GM21529 (cell line): ENCODE measurements at regions not wholly inside any gene's neighbourhood (a gene's known extent, or its start where the extent isn't known, plus 50 kb on each side); places are given as distances from the start of the nearest gene placed in this dataset.

Experiments used
- ATAC-seq: cut with Tn5 transposase; IDR thresholded peaks from one replicate; pipeline ENCODE4 v1.9.1; 2021; ENCODE audit not compliant: unreplicated experiment

- no peak for ATAC-seq
Measured at GRCh38 chr13:34764246-34764645, 177.8 kb upstream of the NBEA start.

- no peak for ATAC-seq
Measured at GRCh38 chr13:34765446-34766180, 176.5 kb upstream of the NBEA start.

- no peak for ATAC-seq
Measured at GRCh38 chr13:34767778-34768177, 174.3 kb upstream of the NBEA start.

DNA sequence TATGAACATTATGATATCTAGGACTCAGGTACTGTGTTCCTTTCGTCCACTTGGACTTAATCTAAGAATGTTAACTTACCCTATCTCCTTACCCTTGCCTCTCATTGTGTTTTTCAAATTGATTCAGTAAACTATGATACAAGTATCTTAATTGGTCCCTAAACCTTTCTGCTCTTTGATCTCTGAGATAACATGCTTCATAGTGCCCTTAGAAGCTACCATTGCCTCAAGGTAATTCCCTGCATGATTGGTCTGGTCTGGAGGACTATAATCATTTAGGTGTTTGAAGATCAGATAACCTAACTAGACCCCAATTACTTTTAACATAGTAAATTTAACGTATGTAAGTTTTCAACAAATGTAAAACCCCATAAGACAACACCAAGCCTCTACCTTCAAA lies 169.9 kb upstream of the NBEA start:
- no peak for ATAC-seq

DNA sequence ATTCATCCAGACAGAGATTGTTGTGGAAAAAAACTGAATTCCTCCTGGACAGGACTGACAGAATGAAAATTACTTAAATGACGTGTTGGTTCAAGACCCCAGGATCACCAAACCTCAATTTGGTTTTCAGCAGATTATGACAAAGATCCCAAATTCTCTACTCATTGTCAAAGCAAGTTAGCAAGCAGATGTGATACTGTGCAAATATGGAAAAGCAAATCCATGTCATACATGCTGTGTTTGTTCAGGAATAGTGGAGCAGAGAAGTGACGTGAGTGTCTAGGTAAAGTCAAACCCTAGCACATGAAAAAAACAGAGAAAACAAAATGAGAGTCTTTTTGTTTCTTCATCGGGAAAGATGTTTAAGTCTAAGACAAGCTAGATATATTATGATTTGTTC lies 169.2 kb upstream of the NBEA start:
- ATAC-seq: no peak

DNA sequence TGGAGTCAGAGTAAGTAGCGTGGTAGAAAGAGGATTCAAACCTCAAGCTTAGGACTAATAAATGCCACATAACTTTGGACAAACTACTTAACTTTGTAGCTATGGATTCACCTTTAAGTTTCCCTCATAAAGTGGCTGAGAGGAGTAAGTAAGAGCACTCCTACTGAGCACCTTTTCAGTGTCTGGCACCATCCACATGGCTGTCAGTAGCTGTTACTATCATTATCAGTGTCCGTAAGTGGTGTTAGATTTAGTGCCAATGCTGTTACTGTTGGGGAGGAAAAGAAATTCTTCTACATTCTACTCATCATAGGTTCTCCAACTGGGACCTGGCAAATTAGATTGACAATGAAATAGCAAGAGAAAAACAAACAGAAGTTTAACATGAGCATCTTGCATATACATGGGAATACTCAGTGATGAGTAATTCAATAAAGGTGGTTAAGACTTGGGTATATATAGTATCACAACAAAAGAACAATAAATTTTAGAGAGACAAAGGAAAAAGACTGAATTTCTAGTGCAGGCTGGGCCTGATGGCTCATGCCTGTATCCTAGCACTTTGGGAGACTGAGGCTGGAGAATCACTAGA lies 165.6 kb upstream of the NBEA start:
- ATAC-seq: no peak

DNA sequence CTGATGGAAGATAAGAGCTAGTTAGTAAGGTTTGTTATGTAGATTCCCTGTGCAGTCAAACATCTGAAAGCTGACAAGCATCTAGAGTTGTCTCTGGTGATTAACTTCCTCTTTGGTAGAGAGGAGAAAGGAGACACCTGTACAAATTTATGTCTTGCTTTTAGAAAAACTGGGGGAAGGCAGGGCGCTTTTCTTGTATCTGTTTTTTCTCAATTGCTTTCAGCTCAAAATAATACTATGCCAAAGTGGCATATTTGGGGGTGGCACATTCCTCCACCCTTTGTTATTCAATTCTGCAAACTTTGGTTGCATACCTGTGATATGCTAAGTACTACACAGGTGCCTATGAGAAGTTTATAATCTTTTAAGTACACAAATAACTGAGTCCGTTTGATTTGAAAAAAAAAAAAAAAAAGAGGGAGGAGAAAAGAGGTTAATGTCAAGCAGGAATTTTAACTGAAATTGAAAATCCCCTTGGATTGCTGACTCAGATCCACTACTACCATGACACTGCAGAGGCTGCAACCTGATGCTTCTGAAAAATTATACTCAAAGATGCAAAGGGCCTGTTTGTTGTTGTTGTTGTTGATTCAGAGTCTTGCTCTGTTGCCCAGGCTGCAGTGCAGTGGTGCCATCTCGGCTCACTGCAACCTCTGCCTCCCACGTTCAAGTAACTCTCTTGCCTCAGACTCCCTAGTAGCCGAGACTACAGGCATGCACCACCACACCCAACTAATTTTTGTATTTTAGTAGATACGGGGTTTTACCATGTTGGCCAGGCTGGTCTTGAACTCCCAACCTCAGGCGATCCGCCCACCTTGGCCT lies 164.8 kb upstream of the NBEA start:
- ATAC-seq: no peak

- ATAC-seq: no peak
Measured at GRCh38 chr13:34777914-34778303, 164.2 kb upstream of the NBEA start.

GRCh38 chr13:34779171-34779570 lies 162.9 kb upstream of the NBEA start:
- no peak for ATAC-seq

DNA sequence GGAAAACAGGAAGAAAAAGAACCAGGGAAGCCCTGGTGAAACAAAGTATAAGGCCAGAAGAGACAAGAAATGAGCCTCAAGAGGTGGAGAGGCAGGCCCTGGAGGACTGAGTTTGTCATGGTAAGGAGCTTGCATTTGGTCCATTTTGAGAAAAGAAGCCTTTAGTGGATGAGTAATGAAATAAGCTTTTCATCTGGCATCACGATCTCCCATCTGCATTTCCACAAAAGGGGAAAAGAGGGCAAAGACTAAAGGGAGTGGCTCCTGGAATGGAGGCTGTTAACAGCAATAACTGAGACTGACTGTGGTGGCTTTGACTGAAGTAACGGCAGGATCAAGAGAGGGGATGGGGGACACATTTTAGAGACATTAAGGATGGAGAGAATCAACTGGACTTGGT lies 148.8 kb upstream of the NBEA start:
- ATAC-seq: no peak

GRCh38 chr13:34803756-34804155 lies 138.3 kb upstream of the NBEA start:
- ATAC-seq: no peak

GRCh38 chr13:34805347-34805746 lies 136.7 kb upstream of the NBEA start:
- no peak for ATAC-seq

GRCh38 chr13:34808649-34809048 lies 133.4 kb upstream of the NBEA start:
- no peak for ATAC-seq

- no peak for ATAC-seq
Measured at GRCh38 chr13:34810996-34811395, 131.1 kb upstream of the NBEA start.

GRCh38 chr13:34815526-34815925 lies 126.5 kb upstream of the NBEA start:
- no peak for ATAC-seq

DNA sequence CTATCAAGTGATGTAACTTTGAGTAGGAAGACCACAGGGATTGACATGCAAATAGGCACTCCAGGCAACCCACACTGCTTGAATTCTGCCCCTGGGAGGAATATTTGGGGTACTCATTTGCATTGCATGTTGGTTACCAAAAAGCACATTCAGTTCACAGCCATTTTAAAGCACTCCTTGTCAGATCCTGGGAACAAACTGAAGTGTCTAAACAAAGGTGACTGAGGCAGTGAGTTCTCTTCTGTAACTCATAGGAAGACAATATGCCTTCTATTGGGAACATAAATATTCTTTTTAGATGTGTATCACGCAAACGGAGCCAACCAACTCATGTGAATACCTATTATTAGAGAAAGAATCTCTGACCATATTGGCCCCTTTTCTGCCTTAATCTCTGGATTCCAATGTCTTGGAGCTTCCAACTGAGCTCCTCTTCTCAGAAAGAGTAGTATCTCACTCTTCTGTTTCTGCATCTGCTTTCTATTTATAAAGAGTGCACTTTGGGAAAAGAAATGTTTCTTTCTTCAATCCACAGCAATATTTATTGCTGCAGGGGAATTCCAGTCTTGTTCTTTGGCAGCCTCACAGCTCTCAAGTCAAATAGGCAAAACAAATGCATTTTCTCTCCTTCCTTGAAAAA lies 125.7 kb upstream of the NBEA start:
- ATAC-seq: no peak

- ATAC-seq: no peak
Measured at GRCh38 chr13:34816908-34817665, 125.0 kb upstream of the NBEA start.

DNA sequence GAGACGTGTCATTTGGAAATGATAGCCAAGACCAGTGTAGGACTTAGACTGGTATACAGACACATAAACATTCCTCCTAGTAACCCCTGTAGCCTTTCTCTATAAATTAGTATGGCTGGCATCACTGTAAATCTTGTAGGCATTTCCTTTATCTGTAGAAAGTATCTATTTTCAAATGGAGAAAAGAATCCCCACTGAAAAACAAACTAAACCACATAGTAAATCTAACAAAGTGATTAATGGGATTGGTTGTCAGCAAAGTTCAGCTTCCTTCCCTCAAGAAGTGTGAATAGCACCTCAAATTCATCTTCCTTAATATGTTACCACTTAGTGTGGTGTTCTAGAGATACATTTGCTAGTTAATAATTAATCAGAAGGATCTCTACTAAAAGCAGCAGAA lies 119.4 kb upstream of the NBEA start:
- ATAC-seq: no peak

DNA sequence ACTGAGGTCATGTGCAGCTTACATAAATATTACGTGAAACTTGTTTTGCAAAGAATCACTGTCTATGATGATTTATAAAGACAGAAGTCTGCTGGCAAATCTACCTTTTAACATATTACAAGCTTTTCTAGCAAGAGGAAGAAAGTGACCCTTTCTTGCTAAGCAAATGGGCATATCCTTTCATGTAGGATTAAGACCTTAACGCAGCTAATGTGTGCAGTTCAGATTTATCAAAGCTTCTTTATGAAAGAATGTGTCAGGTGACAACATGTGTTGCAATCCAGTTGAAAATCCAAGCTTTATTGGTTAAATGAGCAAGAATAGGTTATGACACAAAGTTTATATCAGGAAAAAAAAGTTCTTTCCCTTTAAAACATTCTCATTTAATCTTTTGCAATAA lies 115.6 kb upstream of the NBEA start:
- no peak for ATAC-seq

- ATAC-seq: no peak
Measured at GRCh38 chr13:34833562-34834182, 108.4 kb upstream of the NBEA start.
